SK-N-SH treated with all-trans-retinoic acid at 6 μM for 48 hours (cell line): ENCODE measurements at regions not wholly inside any gene's neighbourhood (a gene's known extent, or its start where the extent isn't known, plus 50 kb on each side); places are given as distances from the start of the nearest gene placed in this dataset.

ENCODE experiments used
- BACH2 ChIP-seq: fragments of 250-450 bp; sonication (Bioruptor Pico); IDR thresholded peaks from 2 replicates; pipeline ENCODE4 v1.9.0; 2021; ENCODE audit warnings: mild to moderate bottlenecking, borderline replicate concordance
- ESRRG ChIP-seq: fragments of 250-450 bp; sonication (Bioruptor Pico); IDR thresholded peaks from 2 replicates; pipeline ENCODE4 v1.6.1; 2021; ENCODE audit warnings: mild to moderate bottlenecking
- OSR1 ChIP-seq: fragments of 250-450 bp; sonication (Bioruptor Pico); IDR thresholded peaks from 2 replicates; pipeline ENCODE4 v1.8.0; 2022; ENCODE audit warnings: moderate library complexity, mild to moderate bottlenecking, inconsistent platforms
- PPARA ChIP-seq: fragments of 250-450 bp; sonication (Bioruptor Pico); IDR thresholded peaks from 2 replicates; pipeline ENCODE4 v1.5.0; 2020; ENCODE audit warnings: mild to moderate bottlenecking, borderline replicate concordance
- ZFP3 ChIP-seq: fragments of 250-450 bp; sonication (Bioruptor Pico); IDR thresholded peaks from 2 replicates; pipeline ENCODE4 v1.5.0; 2020; ENCODE audit warnings: mild to moderate bottlenecking, moderate library complexity
- ZNF8 ChIP-seq: fragments of 450-650 bp; formaldehyde crosslinking; IDR thresholded peaks from 2 replicates; pipeline ENCODE4 v1.5.0; 2020; ENCODE audit warnings: mild to moderate bottlenecking, moderate library complexity
- TF ChIP-seq, protein P1 (sequence below): fragments of 250-450 bp; sonication (Bioruptor Pico); IDR thresholded peaks from 2 replicates; pipeline ENCODE4 v1.5.0; 2020; ENCODE audit warnings: mild to moderate bottlenecking, moderate library complexity
- TF ChIP-seq, protein P2 (sequence below): fragments of 250-450 bp; sonication (Bioruptor Pico); IDR thresholded peaks from 2 replicates; pipeline ENCODE4 v1.8.0; 2020; ENCODE audit warnings: mild to moderate bottlenecking, moderate library complexity, borderline replicate concordance
- TF ChIP-seq, protein P3 (sequence below): fragments of 250-450 bp; sonication (Bioruptor Pico); IDR thresholded peaks from 2 replicates; pipeline ENCODE4 v1.5.1; 2020; ENCODE audit warnings: low read depth, mild to moderate bottlenecking, moderate library complexity

DNA sequence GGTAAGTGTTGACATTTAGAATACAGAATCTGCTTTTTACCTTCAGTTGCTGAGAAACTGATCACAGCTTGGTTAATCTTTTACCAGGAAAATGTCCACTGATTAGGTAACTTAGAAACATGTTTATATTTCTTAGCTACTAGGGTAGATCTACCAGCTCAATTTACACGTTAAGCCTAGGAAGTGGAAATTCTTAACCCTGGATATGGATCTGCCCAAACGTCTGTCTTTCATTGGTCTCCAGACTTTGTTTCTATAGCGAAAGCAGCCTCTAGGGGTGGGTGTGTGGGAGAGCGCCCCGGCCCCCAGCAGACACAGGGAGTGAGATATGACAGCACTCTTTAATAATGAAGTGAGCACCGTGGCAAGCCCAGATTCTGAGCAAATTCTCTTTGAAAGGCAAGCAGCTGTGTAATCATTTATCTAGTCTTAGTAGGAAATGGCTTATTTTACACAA lies 141.6 kb upstream of the ZNF608 start:
- TF ChIP-seq, protein P1, sequence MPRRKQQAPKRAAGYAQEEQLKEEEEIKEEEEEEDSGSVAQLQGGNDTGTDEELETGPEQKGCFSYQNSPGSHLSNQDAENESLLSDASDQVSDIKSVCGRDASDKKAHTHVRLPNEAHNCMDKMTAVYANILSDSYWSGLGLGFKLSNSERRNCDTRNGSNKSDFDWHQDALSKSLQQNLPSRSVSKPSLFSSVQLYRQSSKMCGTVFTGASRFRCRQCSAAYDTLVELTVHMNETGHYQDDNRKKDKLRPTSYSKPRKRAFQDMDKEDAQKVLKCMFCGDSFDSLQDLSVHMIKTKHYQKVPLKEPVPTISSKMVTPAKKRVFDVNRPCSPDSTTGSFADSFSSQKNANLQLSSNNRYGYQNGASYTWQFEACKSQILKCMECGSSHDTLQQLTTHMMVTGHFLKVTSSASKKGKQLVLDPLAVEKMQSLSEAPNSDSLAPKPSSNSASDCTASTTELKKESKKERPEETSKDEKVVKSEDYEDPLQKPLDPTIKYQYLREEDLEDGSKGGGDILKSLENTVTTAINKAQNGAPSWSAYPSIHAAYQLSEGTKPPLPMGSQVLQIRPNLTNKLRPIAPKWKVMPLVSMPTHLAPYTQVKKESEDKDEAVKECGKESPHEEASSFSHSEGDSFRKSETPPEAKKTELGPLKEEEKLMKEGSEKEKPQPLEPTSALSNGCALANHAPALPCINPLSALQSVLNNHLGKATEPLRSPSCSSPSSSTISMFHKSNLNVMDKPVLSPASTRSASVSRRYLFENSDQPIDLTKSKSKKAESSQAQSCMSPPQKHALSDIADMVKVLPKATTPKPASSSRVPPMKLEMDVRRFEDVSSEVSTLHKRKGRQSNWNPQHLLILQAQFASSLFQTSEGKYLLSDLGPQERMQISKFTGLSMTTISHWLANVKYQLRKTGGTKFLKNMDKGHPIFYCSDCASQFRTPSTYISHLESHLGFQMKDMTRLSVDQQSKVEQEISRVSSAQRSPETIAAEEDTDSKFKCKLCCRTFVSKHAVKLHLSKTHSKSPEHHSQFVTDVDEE (CRISPR knock-in tag), result no peak
- no peak for TF ChIP-seq ZNF8
- no peak for TF ChIP-seq BACH2 (CRISPR knock-in tag)
- TF ChIP-seq ZFP3 (CRISPR knock-in tag), result no peak
- TF ChIP-seq PPARA (CRISPR knock-in tag), result no peak
- TF ChIP-seq, protein P2, sequence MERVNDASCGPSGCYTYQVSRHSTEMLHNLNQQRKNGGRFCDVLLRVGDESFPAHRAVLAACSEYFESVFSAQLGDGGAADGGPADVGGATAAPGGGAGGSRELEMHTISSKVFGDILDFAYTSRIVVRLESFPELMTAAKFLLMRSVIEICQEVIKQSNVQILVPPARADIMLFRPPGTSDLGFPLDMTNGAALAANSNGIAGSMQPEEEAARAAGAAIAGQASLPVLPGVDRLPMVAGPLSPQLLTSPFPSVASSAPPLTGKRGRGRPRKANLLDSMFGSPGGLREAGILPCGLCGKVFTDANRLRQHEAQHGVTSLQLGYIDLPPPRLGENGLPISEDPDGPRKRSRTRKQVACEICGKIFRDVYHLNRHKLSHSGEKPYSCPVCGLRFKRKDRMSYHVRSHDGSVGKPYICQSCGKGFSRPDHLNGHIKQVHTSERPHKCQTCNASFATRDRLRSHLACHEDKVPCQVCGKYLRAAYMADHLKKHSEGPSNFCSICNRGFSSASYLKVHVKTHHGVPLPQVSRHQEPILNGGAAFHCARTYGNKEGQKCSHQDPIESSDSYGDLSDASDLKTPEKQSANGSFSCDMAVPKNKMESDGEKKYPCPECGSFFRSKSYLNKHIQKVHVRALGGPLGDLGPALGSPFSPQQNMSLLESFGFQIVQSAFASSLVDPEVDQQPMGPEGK (CRISPR knock-in tag), result no peak
- no peak for TF ChIP-seq OSR1
- no peak for TF ChIP-seq ESRRG (CRISPR knock-in tag)
- TF ChIP-seq, protein P3, sequence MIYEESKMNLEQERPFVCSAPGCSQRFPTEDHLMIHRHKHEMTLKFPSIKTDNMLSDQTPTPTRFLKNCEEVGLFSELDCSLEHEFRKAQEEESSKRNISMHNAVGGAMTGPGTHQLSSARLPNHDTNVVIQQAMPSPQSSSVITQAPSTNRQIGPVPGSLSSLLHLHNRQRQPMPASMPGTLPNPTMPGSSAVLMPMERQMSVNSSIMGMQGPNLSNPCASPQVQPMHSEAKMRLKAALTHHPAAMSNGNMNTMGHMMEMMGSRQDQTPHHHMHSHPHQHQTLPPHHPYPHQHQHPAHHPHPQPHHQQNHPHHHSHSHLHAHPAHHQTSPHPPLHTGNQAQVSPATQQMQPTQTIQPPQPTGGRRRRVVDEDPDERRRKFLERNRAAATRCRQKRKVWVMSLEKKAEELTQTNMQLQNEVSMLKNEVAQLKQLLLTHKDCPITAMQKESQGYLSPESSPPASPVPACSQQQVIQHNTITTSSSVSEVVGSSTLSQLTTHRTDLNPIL (CRISPR knock-in tag), result no peak
